IMR-90 (cell line): ENCODE measurements at regions not wholly inside any gene's neighbourhood (a gene's known extent, or its start where the extent isn't known, plus 50 kb on each side); places are given as distances from the start of the nearest gene placed in this dataset.

Source experiments
- ATAC-seq: fragments of 200-7000 bp; cut with Tn5 transposase; 2 replicates; pipeline ENCODE4 v1.9.1; 2020; ENCODE audit warnings: low read depth, mild to moderate bottlenecking, moderate library complexity
- BruUV-seq: library from RNA; stranded (reverse); fragments of 400-500 nt; replicated peaks from 2 replicates; lab custom pipeline; 2021; lab: Mats Ljungman, UMichigan
- CTCF ChIA-PET: fragments of 300-600 bp; formaldehyde crosslinking; extraction: SDS; loops from one replicate; lab custom pipeline; 2021; ENCODE audit warnings: antibody characterized with exemption; lab: Yijun Ruan, JAX
- POLR2A ChIA-PET: fragments of 300-600 bp; sonication (Branson Sonifier 250); formaldehyde crosslinking; loops from one replicate; lab custom pipeline; 2022; ENCODE audit warnings: antibody characterized with exemption; ENCODE audit not compliant: unreplicated experiment; lab: Charles Lee
- DNase-seq: peaks from one replicate; pipeline ENCODE4 v3.0.0; 2013
- H2AFZ ChIP-seq: replicated peaks from 2 replicates; pipeline ENCODE3; 2013; ENCODE audit warnings: low read length, mild to moderate bottlenecking; ENCODE audit not compliant: poor library complexity
- H2AK5ac ChIP-seq: 2 replicates; pipeline ENCODE4 v1.6.1; 2013; ENCODE audit warnings: low read depth, low read length, inconsistent platforms
- H2AK9ac ChIP-seq: replicated peaks from 2 replicates; pipeline ENCODE3; 2013; ENCODE audit warnings: mild to moderate bottlenecking, low read depth, low read length, moderate library complexity; ENCODE audit not compliant: poor library complexity
- H2BK120ac ChIP-seq: 2 replicates; pipeline ENCODE4 v1.6.1; 2013; ENCODE audit warnings: low read depth, low read length, inconsistent platforms
- H2BK15ac ChIP-seq: 3 replicates; pipeline ENCODE4 v1.6.1; 2013; ENCODE audit warnings: low read depth, low read length, inconsistent platforms
- H2BK20ac ChIP-seq: 2 replicates; pipeline ENCODE4 v1.6.1; 2013; ENCODE audit warnings: low read depth, mild to moderate bottlenecking, inconsistent platforms, low read length, moderate library complexity
- H2BK5ac ChIP-seq: 2 replicates; pipeline ENCODE4 v1.6.1; 2013; ENCODE audit warnings: mild to moderate bottlenecking, low read depth, low read length, inconsistent platforms; ENCODE audit not compliant: poor library complexity, severe bottlenecking
- H3K14ac ChIP-seq: replicated peaks from 2 replicates; pipeline ENCODE4 v1.6.1; 2013; ENCODE audit warnings: low read depth, low read length, inconsistent platforms
- H3K18ac ChIP-seq: 2 replicates; pipeline ENCODE4 v1.6.1; 2013; ENCODE audit warnings: low read depth, low read length, control low read depth
- H3K23ac ChIP-seq: 2 replicates; pipeline ENCODE4 v1.6.1; 2013; ENCODE audit warnings: low read depth, low read length, inconsistent platforms
- H3K27ac ChIP-seq: 2 replicates; pipeline ENCODE4 v1.5.1; 2013; ENCODE audit warnings: mild to moderate bottlenecking, control low read depth, low read length; ENCODE audit not compliant: insufficient read depth
- H3K27me3 ChIP-seq: 2 replicates; pipeline ENCODE4 v1.6.1; 2013; ENCODE audit warnings: low read length; ENCODE audit not compliant: control insufficient read depth, insufficient read depth
- H3K36me3 ChIP-seq: 2 replicates; pipeline ENCODE4 v1.6.1; 2013; ENCODE audit warnings: low read length, mixed read lengths; ENCODE audit not compliant: control insufficient read depth, insufficient read depth
- H3K4ac ChIP-seq: 2 replicates; pipeline ENCODE4 v1.6.1; 2013; ENCODE audit warnings: low read depth, low read length, inconsistent platforms
- H3K4me1 ChIP-seq: 2 replicates; pipeline ENCODE4 v1.6.1; 2013; ENCODE audit warnings: low read length, mixed read lengths; ENCODE audit not compliant: control insufficient read depth, insufficient read depth
- H3K4me2 ChIP-seq: 2 replicates; pipeline ENCODE4 v1.6.1; 2013; ENCODE audit warnings: low read depth, mild to moderate bottlenecking, control low read depth, low read length, moderate library complexity
- H3K4me3 ChIP-seq: 2 replicates; pipeline ENCODE4 v1.5.1; 2013; ENCODE audit warnings: low read depth, mild to moderate bottlenecking, control low read depth, low read length, moderate library complexity; ENCODE audit not compliant: insufficient read depth
- H3K56ac ChIP-seq: 2 replicates; pipeline ENCODE4 v1.6.1; 2013; ENCODE audit warnings: low read length, inconsistent platforms; ENCODE audit not compliant: insufficient read depth; ENCODE audit errors: extremely low read depth
- H3K79me1 ChIP-seq, 2 experiments: 2 replicates each; pipeline ENCODE4 v1.6.1; 2013; ENCODE audit warnings: low read length in 2 of 2, inconsistent platforms in 1 of 2, low read depth in 1 of 2
- H3K9ac ChIP-seq: 2 replicates; pipeline ENCODE4 v1.6.1; 2013; ENCODE audit warnings: low read depth, low read length, control low read depth
- H3K9me1 ChIP-seq: 2 replicates; pipeline ENCODE4 v1.6.1; 2013; ENCODE audit warnings: low read length, inconsistent platforms; ENCODE audit not compliant: insufficient read depth
- H3K9me3 ChIP-seq: 2 replicates; pipeline ENCODE4 v1.6.1; 2013; ENCODE audit warnings: low read length; ENCODE audit not compliant: control insufficient read depth, insufficient read depth
- H4K20me1 ChIP-seq: 2 replicates; pipeline ENCODE4 v1.6.1; 2013; ENCODE audit warnings: low read length, inconsistent platforms; ENCODE audit not compliant: insufficient read depth
- H4K5ac ChIP-seq: 2 replicates; pipeline ENCODE4 v1.6.1; 2013; ENCODE audit warnings: mild to moderate bottlenecking, low read depth, low read length, control low read depth
- H4K8ac ChIP-seq, 2 experiments: 2 replicates each; pipeline ENCODE4 v1.6.1; 2013; ENCODE audit warnings: low read depth in 2 of 2, low read length in 2 of 2, control low read depth in 1 of 2, inconsistent platforms in 1 of 2
- H4K91ac ChIP-seq: 2 replicates; pipeline ENCODE4 v1.6.1; 2013; ENCODE audit warnings: low read depth, low read length, inconsistent platforms; ENCODE audit not compliant: insufficient read depth
- CEBPB ChIP-seq: IDR thresholded peaks from 2 replicates; pipeline ENCODE4 v1.6.1; 2012; ENCODE audit warnings: low read depth, low read length, improper control_type of control experiment
- CHD1 ChIP-seq: IDR thresholded peaks from 2 replicates; pipeline ENCODE4 v1.6.1; 2012; ENCODE audit warnings: low read depth, low read length, improper control_type of control experiment
- POLR2A ChIP-seq: IDR thresholded peaks from 2 replicates; pipeline ENCODE4 v1.6.1; 2012; ENCODE audit warnings: mild to moderate bottlenecking, low read depth, low read length
- RFX5 ChIP-seq: IDR thresholded peaks from 2 replicates; pipeline ENCODE4 v1.8.0; 2012; ENCODE audit warnings: low read depth, mild to moderate bottlenecking, low read length, moderate library complexity
- WGBS, 2 experiments: methylation state at CpG; one replicate each; pipeline versions ENCODE4 v1.1.5 to v1.1.7; 2013; ENCODE audit warnings: missing lambda C conversion rate in 2 of 2; ENCODE audit not compliant: insufficient read length in 1 of 2; ENCODE audit errors: extremely low coverage in 2 of 2; 5-methylcytosine and 5-hydroxymethylcytosine counted together
- dilution Hi-C: fragments of 300-500 bp; cut with HindIII; formaldehyde crosslinking; loops from one replicate; pipeline ENCODE4 v1.14.3; 2018; ENCODE audit warnings: low sequenced_read_pairs; ENCODE audit not compliant: unreplicated experiment
- in situ Hi-C: fragments of 300-500 bp; cut with MboI; formaldehyde crosslinking; loops from 3 replicates; pipeline ENCODE4 v1.14.3; 2019; ENCODE audit warnings: low sequenced_read_pairs, inconsistent platforms, mixed read lengths
- intact Hi-C: fragments of 100-400 bp; cut with micrococcal nuclease; formaldehyde crosslinking; loops from 2 replicates; pipeline ENCODE4 v1.10.0; 2022
- TF ChIP-seq, protein P1 (sequence below): fragments of 150-350 bp; IDR thresholded peaks from 2 replicates; pipeline ENCODE4 v1.6.1; 2017; ENCODE audit warnings: mild to moderate bottlenecking, antibody characterized with exemption, low read length, low read depth

DNA sequence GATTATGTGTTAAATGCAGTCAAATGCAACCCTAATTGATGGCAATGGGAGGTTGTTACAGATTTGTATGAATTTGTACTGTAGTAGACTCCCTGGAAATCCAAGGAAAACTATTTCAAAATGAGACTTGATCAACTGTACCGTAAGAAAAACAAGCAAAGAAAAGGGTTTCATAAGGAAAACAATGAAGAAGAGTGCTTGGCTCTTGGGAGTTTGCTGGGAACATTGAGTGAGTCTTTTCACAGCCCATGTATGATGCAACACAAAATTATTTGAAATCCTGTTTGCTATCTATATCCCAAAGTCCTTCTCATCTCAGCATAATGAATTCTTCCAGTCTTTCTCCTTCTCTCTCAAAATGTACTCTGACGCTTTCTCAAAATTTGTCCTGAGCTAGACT lies 67.0 kb upstream of the OSR1 start:
- 57% methylated on average over 1 of the region's 2 CpGs; no CpG with 5 or more reads in 1 of the 2 experiments for WGBS, 2 experiments
- H3K23ac ChIP-seq: no peak overlapping the region
- H2AK9ac ChIP-seq: no peak overlapping the region
- H4K8ac ChIP-seq: no peak overlapping the region
- no peak overlapping the region for H4K5ac ChIP-seq
- H3K14ac ChIP-seq: no peak overlapping the region
- no peaks in the 10 kb centered on the region for H3K36me3 ChIP-seq
- H2BK20ac ChIP-seq: no peak overlapping the region
- POLR2A ChIA-PET: no interaction called here
- BruUV-seq: no TSS peak
- no peak overlapping the region for H3K18ac ChIP-seq
- H2BK15ac ChIP-seq: no peak overlapping the region
- no peak overlapping the region for H2BK5ac ChIP-seq
- no peak overlapping the region for H4K91ac ChIP-seq
- CTCF ChIA-PET: no interaction called here
- TF ChIP-seq CHD1 (no peak), RFX5 (no peak), POLR2A (no peak), CEBPB (peak; percentile 32; the same call in 1 of the 2 replicates)
- TF ChIP-seq, protein P1, sequence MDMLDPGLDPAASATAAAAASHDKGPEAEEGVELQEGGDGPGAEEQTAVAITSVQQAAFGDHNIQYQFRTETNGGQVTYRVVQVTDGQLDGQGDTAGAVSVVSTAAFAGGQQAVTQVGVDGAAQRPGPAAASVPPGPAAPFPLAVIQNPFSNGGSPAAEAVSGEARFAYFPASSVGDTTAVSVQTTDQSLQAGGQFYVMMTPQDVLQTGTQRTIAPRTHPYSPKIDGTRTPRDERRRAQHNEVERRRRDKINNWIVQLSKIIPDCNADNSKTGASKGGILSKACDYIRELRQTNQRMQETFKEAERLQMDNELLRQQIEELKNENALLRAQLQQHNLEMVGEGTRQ: no peak
- intact Hi-C loops: no loop called here
- H3K79me1 ChIP-seq: no peaks in the 10 kb centered on the region
- H3K9ac ChIP-seq: no peak overlapping the region
- no peak overlapping the region for H3K56ac ChIP-seq
- H3K4me1 ChIP-seq: no peaks in the 10 kb centered on the region
- no peaks in the 10 kb centered on the region for H3K9me1 ChIP-seq
- peaks cover 2% of the 10 kb centered on the region for H3K27me3 ChIP-seq
- in situ Hi-C loops: no loop called here
- H3K27ac ChIP-seq: no peak overlapping the region
- dilution Hi-C loops: no loop called here
- H3K9me3 ChIP-seq: no peaks in the 10 kb centered on the region
- no peak overlapping the region for H3K4me2 ChIP-seq
- ATAC-seq (no peak), DNase-seq (no peak)
- no peak overlapping the region for H2AFZ ChIP-seq
- H4K20me1 ChIP-seq: no peaks in the 10 kb centered on the region
- H3K4me3 ChIP-seq: no peak overlapping the region
- no peak overlapping the region for H3K4ac ChIP-seq
- H2BK120ac ChIP-seq: no peak overlapping the region
- H2AK5ac ChIP-seq: no peak overlapping the region
